Upper lobe of left lung (tissue), 6 donors: ENCODE measurements at regions not wholly inside any gene's neighbourhood (a gene's known extent, or its start where the extent isn't known, plus 50 kb on each side); places are given as distances from the start of the nearest gene placed in this dataset.

Experiments used
- ATAC-seq, 2 donors: fragments of 200-7000 bp; cut with Tn5 transposase; one replicate each; pipeline ENCODE4 v1.9.1; 2022; ENCODE audit warnings: mild to moderate bottlenecking in 2 of 2, moderate library complexity in 2 of 2; ENCODE audit not compliant: low FRiP score in 2 of 2
- DNase-seq, 2 donors: peaks; one replicate each; pipeline ENCODE4 v3.0.0-alpha.2; 2019 to 2020
- H3K27ac ChIP-seq, 4 donors: fragments of 200-600 bp; sonication (generic); one replicate each; pipeline ENCODE4 v1.5.1; 2016 to 2019
- H3K27me3 ChIP-seq, 4 donors: fragments of 200-600 bp; sonication (generic); one replicate each; pipeline ENCODE4 v1.5.1; 2017 to 2019
- H3K36me3 ChIP-seq, 4 donors: fragments of 200-600 bp; sonication (generic); one replicate each; pipeline ENCODE4 v1.5.1; 2016 to 2019
- H3K4me1 ChIP-seq, 4 donors: fragments of 200-600 bp; sonication (generic); one replicate each; pipeline ENCODE4 v1.5.1; 2018 to 2019
- H3K4me3 ChIP-seq, 4 donors: fragments of 200-600 bp; sonication (generic); one replicate each; pipeline ENCODE4 v1.5.1; 2017 to 2019; ENCODE audit warnings: mild to moderate bottlenecking in 2 of 4, moderate library complexity in 1 of 4
- H3K9me3 ChIP-seq, 4 donors: fragments of 200-600 bp; sonication (generic); one replicate each; pipeline ENCODE4 v1.5.1; 2018 to 2019
- CTCF ChIP-seq, 6 experiments: fragments of 450-650 bp in 4 of 6; fragments of 200-600 bp in 2 of 6; sonication (generic) in 2 of 6; IDR thresholded peaks; one replicate each; pipeline ENCODE4 v1.5.1; 2016 to 2019; ENCODE audit warnings: antibody characterized with exemption in 6 of 6
- EP300 ChIP-seq, 4 donors: sonication (generic); formaldehyde crosslinking; IDR thresholded peaks; one replicate each; pipeline ENCODE4 v1.5.1; 2017; ENCODE audit warnings: antibody characterized with exemption in 4 of 4, control low read depth in 2 of 4
- POLR2A ChIP-seq, 4 donors: fragments of 450-650 bp; IDR thresholded peaks; one replicate each; pipeline ENCODE4 v1.5.1; 2016 to 2017; ENCODE audit warnings: antibody characterized with exemption in 4 of 4, mild to moderate bottlenecking in 2 of 4
- POLR2AphosphoS5 ChIP-seq, 2 donors: sonication (generic); formaldehyde crosslinking; IDR thresholded peaks; one replicate each; pipeline ENCODE4 v1.5.1; 2017; ENCODE audit warnings: antibody characterized with exemption in 2 of 2
- WGBS, 2 donors: methylation state at CpG; one replicate each; pipeline ENCODE4 v1.1.5; 2017 to 2018; 5-methylcytosine and 5-hydroxymethylcytosine counted together
- donor health status: DM: no; HTN: no; CAD: no; lungs with moderate emphysema.
- donor health status: DM: no; HTN: yes; CAD: no; lungs with severe emphysema.

GRCh38 chr2:78355967-78356366 lies 669.5 kb upstream of the REG3G start:
- Histone ChIP-seq H3K9me3 (no peaks in the 10 kb centered on the region), H3K4me1 (no peaks in the 10 kb centered on the region), H3K27ac (no peak overlapping the region), H3K4me3 (no peak overlapping the region), H3K27me3 (no peaks in the 10 kb centered on the region), H3K36me3 (no peaks in the 10 kb centered on the region)
- WGBS, 2 donors, result 57 to 64% methylated on average over 2 of the region's 2 CpGs
- ATAC-seq (no peak), DNase-seq (no peak)
- TF ChIP-seq CTCF (IDR thresholded peaks at IDR 0.05) (no peak), EP300 (IDR thresholded peaks at IDR 0.05) (no peak), POLR2AphosphoS5 (IDR thresholded peaks at IDR 0.05) (no peak), POLR2A (IDR thresholded peaks at IDR 0.05) (no peak)

GRCh38 chr2:78383576-78383975 lies 641.9 kb upstream of the REG3G start:
- 40 to 60% methylated on average over 2 of the region's 2 CpGs for WGBS, 2 donors
- ATAC-seq, result no peak

GRCh38 chr2:78397198-78397597 lies 628.3 kb upstream of the REG3G start:
- WGBS, 2 donors, result 86 to 90% methylated on average over 6 of the region's 6 CpGs
- DNase-seq, result no peak
- Histone ChIP-seq H3K4me1 (no peaks in the 10 kb centered on the region), H3K36me3 (no peaks in the 10 kb centered on the region), H3K27me3 (no peaks in the 10 kb centered on the region), H3K9me3 (peaks cover 0 to 3% (median 0%) of the 10 kb centered on the region in 4 donors), H3K27ac (no peak overlapping the region), H3K4me3 (no peak overlapping the region)
- TF ChIP-seq POLR2AphosphoS5 (IDR thresholded peaks at IDR 0.05) (no peak), EP300 (IDR thresholded peaks at IDR 0.05) (no peak), CTCF (IDR thresholded peaks at IDR 0.05) (no peak), POLR2A (IDR thresholded peaks at IDR 0.05) (no peak)
- ATAC-seq, result no peak

More at GRCh38 chr2:78383576-78383975, 641.9 kb upstream of the REG3G start:
- Histone ChIP-seq H3K36me3 (no peaks in the 10 kb centered on the region), H3K9me3 (no peaks in the 10 kb centered on the region), H3K4me1 (no peaks in the 10 kb centered on the region), H3K27me3 (no peaks in the 10 kb centered on the region), H3K4me3 (no peak overlapping the region), H3K27ac (no peak overlapping the region)
- no peak for DNase-seq
- TF ChIP-seq POLR2AphosphoS5 (IDR thresholded peaks at IDR 0.05), result no peak
- TF ChIP-seq CTCF (IDR thresholded peaks at IDR 0.05), result no peak
- TF ChIP-seq POLR2A (IDR thresholded peaks at IDR 0.05), result no peak
- no peak for TF ChIP-seq EP300 (IDR thresholded peaks at IDR 0.05)

GRCh38 chr2:78407960-78408794 lies 617.3 kb upstream of the REG3G start:
- peak in 1 of 2 donors; percentile 1 for DNase-seq
- 84 to 90% methylated on average over 2 to 7 of the region's 7 CpGs for WGBS, 2 donors
- H3K27me3 ChIP-seq, result no peaks in the 10 kb centered on the region
- peaks cover 0 to 4% (median 0%) of the 10 kb centered on the region in 4 donors for H3K9me3 ChIP-seq
- TF ChIP-seq CTCF (IDR thresholded peaks at IDR 0.05) (no peak), POLR2A (IDR thresholded peaks at IDR 0.05) (no peak), POLR2AphosphoS5 (IDR thresholded peaks at IDR 0.05) (no peak), EP300 (IDR thresholded peaks at IDR 0.05) (no peak)
- no peak overlapping the region for H3K4me3 ChIP-seq
- no peaks in the 10 kb centered on the region for H3K36me3 ChIP-seq
- ATAC-seq, result peak; percentile 26 to 51
- no peaks in the 10 kb centered on the region for H3K4me1 ChIP-seq
- no peak overlapping the region for H3K27ac ChIP-seq

- ATAC-seq (peak in 1 of 2 donors; percentile 55), DNase-seq (peak in 1 of 2 donors; percentile 3)
- WGBS, 2 donors, result 88 to 100% methylated on average over 2 of the region's 2 CpGs
- no peak overlapping the region for H3K4me3 ChIP-seq
- no peaks in the 10 kb centered on the region for H3K36me3 ChIP-seq
- H3K4me1 ChIP-seq, result no peaks in the 10 kb centered on the region
- TF ChIP-seq POLR2AphosphoS5 (IDR thresholded peaks at IDR 0.05) (no peak), EP300 (IDR thresholded peaks at IDR 0.05) (no peak), CTCF (IDR thresholded peaks at IDR 0.05) (no peak), POLR2A (IDR thresholded peaks at IDR 0.05) (no peak)
- no peak overlapping the region for H3K27ac ChIP-seq
- H3K9me3 ChIP-seq, result peaks cover 0 to 4% (median 0%) of the 10 kb centered on the region in 4 donors
- H3K27me3 ChIP-seq, result no peaks in the 10 kb centered on the region
Measured at GRCh38 chr2:78408795-78409118, 616.7 kb upstream of the REG3G start.
